ENCODE measurements at regions not wholly inside any gene's neighbourhood (a gene's known extent, or its start where the extent isn't known, plus 50 kb on each side); places are given as distances from the start of the nearest gene placed in this dataset. TPM values are rescaled to one million over a fixed set of nuclear protein-coding genes. Genes with fewer than 3 reads are reported as not detected.

DNA sequence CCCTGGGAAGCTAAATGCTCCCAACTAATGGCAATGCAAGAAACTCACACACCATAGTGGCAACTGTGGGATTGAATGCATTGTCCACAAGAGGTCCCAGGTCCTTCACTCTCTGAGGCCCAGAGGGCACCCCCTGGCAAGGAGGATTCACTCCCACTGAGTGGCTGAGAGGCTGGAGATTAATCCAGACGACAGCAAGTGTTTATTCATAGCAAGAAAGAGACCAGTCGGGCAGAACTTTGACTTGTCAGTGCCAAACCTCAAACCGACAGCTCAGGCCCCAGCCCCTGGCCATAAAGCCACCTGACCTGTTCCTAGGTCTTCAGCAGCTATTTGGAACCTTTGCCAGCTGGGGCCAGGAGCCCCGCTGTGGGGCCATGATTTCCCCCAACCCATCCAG lies 54.5 kb upstream of the MPEG1 start:
- intact Hi-C loops (cut with DNase I) = no loop called here
- TF ChIP-seq, protein P1, sequence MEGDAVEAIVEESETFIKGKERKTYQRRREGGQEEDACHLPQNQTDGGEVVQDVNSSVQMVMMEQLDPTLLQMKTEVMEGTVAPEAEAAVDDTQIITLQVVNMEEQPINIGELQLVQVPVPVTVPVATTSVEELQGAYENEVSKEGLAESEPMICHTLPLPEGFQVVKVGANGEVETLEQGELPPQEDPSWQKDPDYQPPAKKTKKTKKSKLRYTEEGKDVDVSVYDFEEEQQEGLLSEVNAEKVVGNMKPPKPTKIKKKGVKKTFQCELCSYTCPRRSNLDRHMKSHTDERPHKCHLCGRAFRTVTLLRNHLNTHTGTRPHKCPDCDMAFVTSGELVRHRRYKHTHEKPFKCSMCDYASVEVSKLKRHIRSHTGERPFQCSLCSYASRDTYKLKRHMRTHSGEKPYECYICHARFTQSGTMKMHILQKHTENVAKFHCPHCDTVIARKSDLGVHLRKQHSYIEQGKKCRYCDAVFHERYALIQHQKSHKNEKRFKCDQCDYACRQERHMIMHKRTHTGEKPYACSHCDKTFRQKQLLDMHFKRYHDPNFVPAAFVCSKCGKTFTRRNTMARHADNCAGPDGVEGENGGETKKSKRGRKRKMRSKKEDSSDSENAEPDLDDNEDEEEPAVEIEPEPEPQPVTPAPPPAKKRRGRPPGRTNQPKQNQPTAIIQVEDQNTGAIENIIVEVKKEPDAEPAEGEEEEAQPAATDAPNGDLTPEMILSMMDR (IDR thresholded peaks at IDR 0.05) = no peak
- TF ChIP-seq POLR2A (IDR thresholded peaks at IDR 0.05) = no peak
- peak overlapping the region in 2 of 3 donors; percentile 11 to 27 for H3K27ac ChIP-seq
- no peak overlapping the region for H3K4me3 ChIP-seq (replicated peaks in 1 of 3)
- H3K9me3 ChIP-seq = no peaks in the 10 kb centered on the region
- peak; percentile 20 to 31 for DNase-seq
- H3K4me1 ChIP-seq = peaks cover 9 to 27% of the 10 kb centered on the region in 2 donors
- whole genome bisulfite sequencing, 2 donors = 29 to 40% methylated on average over 1 to 2 of the region's 4 CpGs
- no peaks in the 10 kb centered on the region for H3K36me3 ChIP-seq
- H3K27me3 ChIP-seq = no peaks in the 10 kb centered on the region

DNA sequence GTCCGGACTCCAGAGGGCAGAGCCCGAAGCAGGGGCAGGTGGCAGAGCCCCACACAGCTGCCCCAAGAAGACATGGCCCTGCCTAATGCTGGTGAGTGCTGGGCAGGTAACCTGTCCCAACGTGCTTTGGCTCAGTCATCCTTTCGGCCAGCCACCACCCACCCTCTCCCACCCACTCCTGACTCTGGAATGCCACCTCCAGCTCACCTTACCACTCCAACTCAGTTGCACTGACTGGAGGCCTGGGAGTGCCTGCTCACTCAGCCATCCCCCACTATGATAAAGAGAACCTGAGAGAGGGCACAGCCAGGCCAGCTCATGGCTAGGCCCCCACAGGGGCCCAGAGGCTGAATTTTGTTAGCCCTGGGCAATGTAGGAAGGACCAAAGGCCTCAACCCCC lies 53.8 kb upstream of the MPEG1 start:
- Histone ChIP-seq H3K27ac (peak overlapping the region in 2 of 3 donors; percentile 23 to 27), H3K36me3 (no peaks in the 10 kb centered on the region), H3K9me3 (no peaks in the 10 kb centered on the region), H3K4me3 (replicated peaks in 1 of 3) (no peak overlapping the region), H3K27me3 (no peaks in the 10 kb centered on the region), H3K4me1 (peaks cover 9 to 27% of the 10 kb centered on the region in 2 donors)
- intact Hi-C loops (cut with DNase I) = no loop called here
- TF ChIP-seq POLR2A (IDR thresholded peaks at IDR 0.05) = no peak
- TF ChIP-seq, protein P1 (IDR thresholded peaks at IDR 0.05) = no peak
- 80 to 87% methylated on average over 2 to 3 of the region's 4 CpGs for WGBS, 2 donors
- peak; percentile 42 to 52 for DNase-seq

DNA sequence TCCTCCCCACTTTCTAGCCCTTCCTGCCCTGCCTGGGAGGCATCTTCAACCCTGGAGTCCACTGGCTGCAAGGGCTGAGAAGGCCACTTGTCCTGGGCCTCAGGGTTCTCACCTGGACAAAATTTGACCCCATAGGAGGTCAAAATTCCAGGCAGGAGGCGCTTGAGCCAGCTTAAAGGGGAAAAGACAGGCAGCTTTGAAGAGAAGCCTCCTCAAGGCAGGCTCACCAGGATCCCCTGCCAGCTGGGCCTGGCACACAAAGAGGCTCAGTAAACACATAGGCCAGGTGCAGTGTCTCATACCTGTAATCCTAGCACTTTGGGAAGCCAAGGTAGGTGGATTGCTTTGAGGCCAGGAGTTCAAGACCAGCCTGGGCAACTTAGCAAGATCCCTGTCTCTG lies 53.0 kb upstream of the MPEG1 start:
- no peaks in the 10 kb centered on the region for H3K27me3 ChIP-seq
- no peak overlapping the region for H3K4me3 ChIP-seq (replicated peaks in 1 of 3)
- H3K4me1 ChIP-seq = peaks cover 9 to 27% of the 10 kb centered on the region in 2 donors
- 88 to 89% methylated on average over 1 of the region's 1 CpG for WGBS, 2 donors
- no peak overlapping the region for H3K27ac ChIP-seq
- no peak for DNase-seq
- intact Hi-C loops (cut with DNase I) = no loop called here
- TF ChIP-seq POLR2A (IDR thresholded peaks at IDR 0.05) = no peak
- H3K9me3 ChIP-seq = no peaks in the 10 kb centered on the region
- H3K36me3 ChIP-seq = no peaks in the 10 kb centered on the region

DNA sequence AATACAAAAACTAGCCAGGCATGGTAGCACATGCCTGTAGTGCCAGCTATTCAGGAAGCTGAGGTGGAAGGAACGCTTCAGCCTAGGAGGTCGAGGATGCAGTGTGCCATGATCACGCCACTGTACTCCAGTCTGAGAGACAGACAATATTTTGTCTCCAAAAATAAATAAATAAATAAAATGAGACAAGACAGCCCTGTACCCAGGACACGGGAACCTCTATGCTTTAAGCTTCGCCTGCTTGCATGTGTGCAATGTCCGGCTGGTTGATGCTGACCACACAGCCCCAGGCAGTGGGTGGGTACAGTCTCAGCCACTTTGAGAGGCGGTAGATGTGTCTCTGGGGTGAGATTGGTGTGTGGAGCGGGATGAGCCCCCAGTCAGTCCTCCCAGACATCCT lies 52.0 kb upstream of the MPEG1 start:
- no peak for DNase-seq
- peaks cover 9 to 27% of the 10 kb centered on the region in 2 donors for H3K4me1 ChIP-seq
- H3K36me3 ChIP-seq = no peaks in the 10 kb centered on the region
- no peaks in the 10 kb centered on the region for H3K27me3 ChIP-seq
- no peaks in the 10 kb centered on the region for H3K9me3 ChIP-seq
- no peak overlapping the region for H3K27ac ChIP-seq
- no peak overlapping the region for H3K4me3 ChIP-seq (replicated peaks in 1 of 3)
- intact Hi-C loops (cut with DNase I) = no loop called here
- WGBS, 2 donors = 86 to 93% methylated on average over 8 of the region's 8 CpGs
- TF ChIP-seq, protein P1 (IDR thresholded peaks at IDR 0.05) = no peak
- TF ChIP-seq POLR2A (IDR thresholded peaks at IDR 0.05) = no peak

DNA sequence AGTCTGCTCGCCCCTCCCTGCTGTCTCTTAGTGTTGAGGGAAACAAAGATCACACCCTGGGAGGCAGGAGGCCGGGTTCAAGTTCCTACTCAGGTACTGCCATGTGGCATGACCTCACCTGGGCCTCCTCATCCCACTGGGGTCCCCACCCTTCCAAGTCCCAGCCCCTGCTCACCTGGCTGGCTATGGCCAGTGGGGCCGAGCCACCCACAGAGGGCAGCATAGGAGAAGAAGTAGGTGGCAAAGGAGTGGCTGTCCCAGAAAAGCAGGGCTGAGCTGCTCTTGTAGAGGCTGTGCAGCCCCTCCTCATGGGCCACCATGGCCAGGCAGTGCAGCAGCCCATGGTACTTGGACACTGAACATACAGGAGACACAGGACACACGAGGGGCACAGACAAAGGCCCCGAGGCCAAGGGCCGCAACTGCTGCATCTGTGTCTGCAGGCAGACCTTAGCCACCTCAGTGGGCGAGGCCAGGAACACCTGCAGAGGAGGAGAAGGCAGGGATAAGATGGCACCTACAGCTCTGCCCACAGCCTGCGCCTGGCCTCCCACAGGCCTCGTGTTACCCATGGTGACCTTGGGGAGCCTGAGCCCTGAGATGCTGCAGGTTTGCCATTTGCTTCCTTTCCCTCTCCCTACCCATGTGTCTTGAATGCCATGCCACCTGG lies 50.6 kb upstream of the MPEG1 start:
- TF ChIP-seq, protein P1 (IDR thresholded peaks at IDR 0.05) = no peak
- TF ChIP-seq POLR2A (IDR thresholded peaks at IDR 0.05) = no peak
- 79 to 84% methylated on average over 6 to 8 of the region's 9 CpGs for WGBS, 2 donors
- H3K27ac ChIP-seq = no peak overlapping the region
- intact Hi-C loops (cut with DNase I) = no loop called here
- H3K27me3 ChIP-seq = no peaks in the 10 kb centered on the region
- no peak for DNase-seq
- no peaks in the 10 kb centered on the region for H3K9me3 ChIP-seq
- peaks cover 9 to 27% of the 10 kb centered on the region in 2 donors for H3K4me1 ChIP-seq
- H3K4me3 ChIP-seq (replicated peaks in 1 of 3) = no peak overlapping the region
- no peaks in the 10 kb centered on the region for H3K36me3 ChIP-seq

Small RNA genes lying in the stretch of these regions (small RNA-seq; reads per million reads assigned to genes)
- not detected for gene RN7SL435P

Data from thyroid gland (tissue), 4 donors.